ENCODE measurements at regions not wholly inside any gene's neighbourhood (a gene's known extent, or its start where the extent isn't known, plus 50 kb on each side); places are given as distances from the start of the nearest gene placed in this dataset.
"Not testable (repeated sequence)": the region's sequence is repeated elsewhere in the genome, so short reads cannot be mapped to it uniquely, and the experiment has no call there.

DNA sequence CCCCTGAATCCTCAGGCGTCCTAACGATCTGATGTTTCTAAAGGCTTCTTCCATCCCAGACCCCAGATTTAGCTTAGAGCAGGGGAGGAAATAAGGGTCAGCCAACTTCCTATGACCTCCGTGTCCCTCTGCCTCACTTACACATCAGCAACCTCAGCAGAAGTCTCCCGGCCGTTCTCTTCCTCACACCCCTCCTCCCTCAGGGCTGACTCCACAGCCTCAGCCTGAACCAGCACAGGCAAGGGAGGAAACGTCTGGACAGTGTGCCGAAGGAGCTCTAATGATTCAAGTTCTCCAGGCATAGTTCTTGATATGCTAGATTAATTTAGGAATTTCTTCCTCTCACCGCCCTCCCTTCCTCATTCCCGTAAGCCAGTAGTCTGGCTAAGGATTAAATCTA is 121.4 kb downstream of the NUFIP1 start:
- Histone ChIP-seq H3K27me3 (ENCODE audit: low read depth, low read length) (no peaks in the 10 kb centered on the region), H3K9me3 (ENCODE audit: control insufficient read depth in 1 of 2, low read length in 2 of 2) (no peaks in the 10 kb centered on the region), H3K4me3 (ENCODE audit: low read depth in 1 of 2, low read length in 2 of 2) (no peak overlapping the region), H3K4me1 (ENCODE audit: control insufficient read depth in 1 of 2, insufficient read depth in 2 of 2, low read length in 2 of 2) (no peaks in the 10 kb centered on the region), H3K27ac (ENCODE audit: low read length) (no peak overlapping the region), H3K36me3 (ENCODE audit: control insufficient read depth in 1 of 2, insufficient read depth in 2 of 2, low read length in 2 of 2) (no peaks in the 10 kb centered on the region)

GRCh38 chr13:44866411-44866911 is 122.8 kb downstream of the NUFIP1 start:
- no peaks in the 10 kb centered on the region for H3K4me1 ChIP-seq (ENCODE audit: control insufficient read depth in 1 of 2, insufficient read depth in 2 of 2, low read length in 2 of 2)
- no peaks in the 10 kb centered on the region for H3K36me3 ChIP-seq (ENCODE audit: control insufficient read depth in 1 of 2, insufficient read depth in 2 of 2, low read length in 2 of 2)
- no peak overlapping the region for H3K27ac ChIP-seq (ENCODE audit: low read length)
- no peak overlapping the region for H3K4me3 ChIP-seq (ENCODE audit: low read depth in 1 of 2, low read length in 2 of 2)
- no peaks in the 10 kb centered on the region for H3K9me3 ChIP-seq (ENCODE audit: control insufficient read depth in 1 of 2, low read length in 2 of 2)
- H3K27me3 ChIP-seq (ENCODE audit: low read depth, low read length): no peaks in the 10 kb centered on the region

- no peaks in the 10 kb centered on the region for H3K9me3 ChIP-seq (ENCODE audit: control insufficient read depth in 1 of 2, low read length in 2 of 2)
- no peaks in the 10 kb centered on the region for H3K36me3 ChIP-seq (ENCODE audit: control insufficient read depth in 1 of 2, insufficient read depth in 2 of 2, low read length in 2 of 2)
- H3K27me3 ChIP-seq (ENCODE audit: low read depth, low read length): no peaks in the 10 kb centered on the region
- no peaks in the 10 kb centered on the region for H3K4me1 ChIP-seq (ENCODE audit: control insufficient read depth in 1 of 2, insufficient read depth in 2 of 2, low read length in 2 of 2)
- H3K4me3 ChIP-seq (ENCODE audit: low read depth in 1 of 2, low read length in 2 of 2): no peak overlapping the region
- no peak overlapping the region for H3K27ac ChIP-seq (ENCODE audit: low read length)
These were observed 123.4 kb downstream of the NUFIP1 start for GRCh38 chr13:44865722-44866410.

DNA sequence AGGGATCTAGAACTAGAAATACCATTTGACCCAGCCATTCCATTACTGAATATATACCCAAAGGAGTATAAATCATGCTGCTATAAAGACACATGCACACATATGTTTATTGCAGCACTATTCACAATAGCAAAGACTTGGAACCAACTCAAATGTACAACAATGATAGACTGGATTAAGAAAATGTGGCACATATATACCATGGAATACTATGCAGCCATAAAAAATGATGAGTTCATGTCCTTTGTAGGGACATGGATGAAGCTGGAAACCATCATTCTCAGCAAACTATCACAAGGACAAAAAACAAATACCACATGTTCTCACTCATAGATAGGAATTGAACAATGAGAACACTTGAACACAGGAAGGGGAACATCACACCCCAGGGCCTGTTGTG is 125.6 kb downstream of the NUFIP1 start:
- not testable (repeated sequence) for H3K27ac ChIP-seq (ENCODE audit: low read length); H3K9me3 ChIP-seq (ENCODE audit: control insufficient read depth in 1 of 2, low read length in 2 of 2); H3K36me3 ChIP-seq (ENCODE audit: control insufficient read depth in 1 of 2, insufficient read depth in 2 of 2, low read length in 2 of 2); H3K4me3 ChIP-seq (ENCODE audit: low read depth in 1 of 2, low read length in 2 of 2); H3K27me3 ChIP-seq (ENCODE audit: low read depth, low read length); H3K4me1 ChIP-seq (ENCODE audit: control insufficient read depth in 1 of 2, insufficient read depth in 2 of 2, low read length in 2 of 2)

- Histone ChIP-seq H3K36me3 (ENCODE audit: control insufficient read depth in 1 of 2, insufficient read depth in 2 of 2, low read length in 2 of 2) (no peaks in the 10 kb centered on the region), H3K27me3 (ENCODE audit: low read depth, low read length) (no peaks in the 10 kb centered on the region), H3K4me1 (ENCODE audit: control insufficient read depth in 1 of 2, insufficient read depth in 2 of 2, low read length in 2 of 2) (no peaks in the 10 kb centered on the region), H3K9me3 (ENCODE audit: control insufficient read depth in 1 of 2, low read length in 2 of 2) (no peaks in the 10 kb centered on the region), H3K4me3 (ENCODE audit: low read depth in 1 of 2, low read length in 2 of 2) (no peak overlapping the region), H3K27ac (ENCODE audit: low read length) (no peak overlapping the region)
These were observed 128.8 kb downstream of the NUFIP1 start for GRCh38 chr13:44860454-44860853.

GRCh38 chr13:44857736-44858135 is 131.5 kb downstream of the NUFIP1 start:
- no peaks in the 10 kb centered on the region for H3K4me1 ChIP-seq (ENCODE audit: control insufficient read depth in 1 of 2, insufficient read depth in 2 of 2, low read length in 2 of 2)
- no peaks in the 10 kb centered on the region for H3K9me3 ChIP-seq (ENCODE audit: control insufficient read depth in 1 of 2, low read length in 2 of 2)
- no peaks in the 10 kb centered on the region for H3K27me3 ChIP-seq (ENCODE audit: low read depth, low read length)
- no peaks in the 10 kb centered on the region for H3K36me3 ChIP-seq (ENCODE audit: control insufficient read depth in 1 of 2, insufficient read depth in 2 of 2, low read length in 2 of 2)
- no peak overlapping the region for H3K27ac ChIP-seq (ENCODE audit: low read length)
- H3K4me3 ChIP-seq (ENCODE audit: low read depth in 1 of 2, low read length in 2 of 2): no peak overlapping the region

GRCh38 chr13:44857061-44857460 is 132.2 kb downstream of the NUFIP1 start:
- Histone ChIP-seq H3K9me3 (ENCODE audit: control insufficient read depth in 1 of 2, low read length in 2 of 2) (no peaks in the 10 kb centered on the region), H3K4me3 (ENCODE audit: low read depth in 1 of 2, low read length in 2 of 2) (no peak overlapping the region), H3K36me3 (ENCODE audit: control insufficient read depth in 1 of 2, insufficient read depth in 2 of 2, low read length in 2 of 2) (no peaks in the 10 kb centered on the region), H3K27me3 (ENCODE audit: low read depth, low read length) (no peaks in the 10 kb centered on the region), H3K4me1 (ENCODE audit: control insufficient read depth in 1 of 2, insufficient read depth in 2 of 2, low read length in 2 of 2) (no peaks in the 10 kb centered on the region), H3K27ac (ENCODE audit: low read length) (no peak overlapping the region)

DNA sequence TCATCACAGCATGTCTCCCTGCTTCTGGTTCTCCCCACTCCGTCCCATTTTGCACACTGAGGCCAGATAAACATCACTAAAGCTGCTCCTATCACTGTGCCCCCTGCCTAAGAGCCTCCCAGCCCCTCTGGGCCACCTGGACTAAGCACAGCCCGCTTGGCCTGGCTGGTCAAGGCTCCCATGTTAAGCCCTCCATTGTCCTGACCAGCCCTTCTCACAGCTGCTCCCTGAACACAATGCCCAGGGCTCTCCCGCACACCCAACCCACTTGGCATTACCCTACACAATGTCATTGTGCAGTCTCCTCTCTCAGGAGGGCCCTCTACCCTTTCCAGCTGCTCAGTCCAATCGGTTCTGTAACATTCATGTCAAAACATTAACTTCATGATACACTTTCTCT is 133.4 kb downstream of the NUFIP1 start:
- H3K4me1 ChIP-seq (ENCODE audit: control insufficient read depth in 1 of 2, insufficient read depth in 2 of 2, low read length in 2 of 2): no peaks in the 10 kb centered on the region
- H3K4me3 ChIP-seq (ENCODE audit: low read depth in 1 of 2, low read length in 2 of 2): no peak overlapping the region
- no peak overlapping the region for H3K27ac ChIP-seq (ENCODE audit: low read length)
- H3K36me3 ChIP-seq (ENCODE audit: control insufficient read depth in 1 of 2, insufficient read depth in 2 of 2, low read length in 2 of 2): no peaks in the 10 kb centered on the region
- no peaks in the 10 kb centered on the region for H3K9me3 ChIP-seq (ENCODE audit: control insufficient read depth in 1 of 2, low read length in 2 of 2)
- no peaks in the 10 kb centered on the region for H3K27me3 ChIP-seq (ENCODE audit: low read depth, low read length)

DNA sequence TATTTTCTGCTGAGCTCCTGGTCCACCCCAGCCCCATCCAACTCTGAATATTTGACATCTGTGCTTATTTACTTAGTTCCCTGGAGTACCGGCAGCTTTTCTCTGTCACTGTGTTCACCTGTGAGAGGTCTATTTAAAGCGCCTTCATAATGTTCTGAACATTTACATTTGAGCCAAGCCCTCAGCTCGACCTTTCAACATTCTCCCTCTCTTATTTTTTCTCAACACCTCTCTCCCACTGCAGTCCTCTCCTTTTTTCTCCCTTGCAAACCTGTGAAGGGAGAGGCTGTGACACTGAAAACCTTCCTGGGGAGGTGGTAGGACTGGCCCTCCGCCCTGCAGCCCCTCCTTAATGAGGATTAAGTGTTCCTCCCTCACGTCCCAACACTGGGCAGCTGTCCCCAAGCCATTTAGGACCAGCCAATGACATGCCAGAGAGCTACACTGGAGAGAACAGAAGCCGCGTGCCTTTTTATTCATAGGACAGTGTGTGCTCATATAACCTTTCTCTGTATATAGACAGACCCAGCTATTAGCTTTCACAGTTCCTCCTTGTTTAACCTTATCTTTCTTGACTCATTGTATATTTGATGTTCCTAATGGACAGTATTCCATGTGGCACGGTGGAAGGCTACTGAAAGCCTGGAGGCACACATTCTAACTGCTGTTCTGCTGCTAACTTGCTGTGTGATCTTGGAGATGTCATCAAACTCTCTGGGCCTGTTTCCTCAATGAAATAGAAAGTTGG is 134.8 kb downstream of the NUFIP1 start:
- H3K4me3 ChIP-seq (ENCODE audit: low read depth in 1 of 2, low read length in 2 of 2): no peak overlapping the region
- H3K27me3 ChIP-seq (ENCODE audit: low read depth, low read length): no peaks in the 10 kb centered on the region
- no peaks in the 10 kb centered on the region for H3K4me1 ChIP-seq (ENCODE audit: control insufficient read depth in 1 of 2, insufficient read depth in 2 of 2, low read length in 2 of 2)
- H3K27ac ChIP-seq (ENCODE audit: low read length): no peak overlapping the region
- no peaks in the 10 kb centered on the region for H3K36me3 ChIP-seq (ENCODE audit: control insufficient read depth in 1 of 2, insufficient read depth in 2 of 2, low read length in 2 of 2)
- no peaks in the 10 kb centered on the region for H3K9me3 ChIP-seq (ENCODE audit: control insufficient read depth in 1 of 2, low read length in 2 of 2)

DNA sequence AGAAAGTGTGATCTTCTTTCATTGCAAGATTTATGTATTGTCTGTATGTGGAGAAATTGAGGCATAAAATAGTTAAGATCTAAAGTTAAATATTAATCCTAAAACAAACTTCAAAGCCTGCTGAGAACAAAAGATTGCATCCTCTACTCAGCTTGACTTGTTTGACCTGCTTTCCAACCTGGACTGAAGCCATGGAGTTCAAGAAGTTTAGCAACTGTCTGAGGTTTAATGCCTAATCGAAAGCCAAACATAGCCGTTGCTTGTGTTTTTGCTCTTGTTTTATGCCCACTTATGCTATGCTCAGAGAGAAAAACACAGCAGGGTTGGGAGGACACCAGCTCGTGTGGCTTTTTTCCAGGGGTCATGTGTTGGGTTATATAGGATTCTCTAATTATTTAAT is 135.6 kb downstream of the NUFIP1 start:
- no peaks in the 10 kb centered on the region for H3K9me3 ChIP-seq (ENCODE audit: control insufficient read depth in 1 of 2, low read length in 2 of 2)
- H3K4me1 ChIP-seq (ENCODE audit: control insufficient read depth in 1 of 2, insufficient read depth in 2 of 2, low read length in 2 of 2): no peaks in the 10 kb centered on the region
- H3K27ac ChIP-seq (ENCODE audit: low read length): no peak overlapping the region
- H3K36me3 ChIP-seq (ENCODE audit: control insufficient read depth in 1 of 2, insufficient read depth in 2 of 2, low read length in 2 of 2): no peaks in the 10 kb centered on the region
- H3K4me3 ChIP-seq (ENCODE audit: low read depth in 1 of 2, low read length in 2 of 2): no peak overlapping the region
- H3K27me3 ChIP-seq (ENCODE audit: low read depth, low read length): no peaks in the 10 kb centered on the region

- Histone ChIP-seq H3K36me3 (ENCODE audit: control insufficient read depth in 1 of 2, insufficient read depth in 2 of 2, low read length in 2 of 2) (no peaks in the 10 kb centered on the region), H3K27me3 (ENCODE audit: low read depth, low read length) (no peaks in the 10 kb centered on the region), H3K4me1 (ENCODE audit: control insufficient read depth in 1 of 2, insufficient read depth in 2 of 2, low read length in 2 of 2) (no peaks in the 10 kb centered on the region), H3K4me3 (ENCODE audit: low read depth in 1 of 2, low read length in 2 of 2) (no peak overlapping the region), H3K27ac (ENCODE audit: low read length) (no peak overlapping the region), H3K9me3 (ENCODE audit: control insufficient read depth in 1 of 2, low read length in 2 of 2) (no peaks in the 10 kb centered on the region)
These were observed 140.2 kb downstream of the NUFIP1 start for GRCh38 chr13:44848920-44849676.

Measured in muscle layer of duodenum (tissue), 2 donors.